Neural cell (in vitro differentiated cells): ENCODE measurements at regions not wholly inside any gene's neighbourhood (a gene's known extent, or its start where the extent isn't known, plus 50 kb on each side); places are given as distances from the start of the nearest gene placed in this dataset.

Source experiments
- H2AFZ ChIP-seq: fragments of 200-600, 300-800 bp; sonication (generic), shearing (Covaris generic); 2 replicates; pipeline ENCODE4 v1.6.0; 2014; ENCODE audit warnings: low read depth, mild to moderate bottlenecking, antibody characterized with exemption, low read length, moderate library complexity
- H3F3A ChIP-seq: fragments of 200-600 bp; shearing (Covaris generic); 2 replicates; pipeline ENCODE4 v1.6.1; 2016; ENCODE audit warnings: mild to moderate bottlenecking, moderate library complexity, mixed read lengths, antibody characterized with exemption, low read length; ENCODE audit not compliant: insufficient read depth, poor library complexity, severe bottlenecking
- H3K27ac ChIP-seq: fragments of 200-600, 300-800 bp; sonication (generic), shearing (Covaris generic); 2 replicates; pipeline ENCODE4 v1.5.1; 2014; ENCODE audit warnings: mild to moderate bottlenecking, low read length, moderate library complexity
- H3K27me3 ChIP-seq: fragments of 300-800, 200-600 bp; sonication (generic), shearing (Covaris generic); 2 replicates; pipeline ENCODE4 v1.6.0; 2014; ENCODE audit warnings: mild to moderate bottlenecking, low read depth, low read length, moderate library complexity; ENCODE audit not compliant: insufficient read depth
- H3K36me3 ChIP-seq: fragments of 300-800, 200-600 bp; sonication (generic), shearing (Covaris generic); 2 replicates; pipeline ENCODE4 v1.5.1; 2014; ENCODE audit warnings: mild to moderate bottlenecking, antibody characterized with exemption, low read length, moderate library complexity; ENCODE audit not compliant: insufficient read depth
- H3K4me2 ChIP-seq: fragments of 300-800, 200-600 bp; sonication (generic), shearing (Covaris generic); 2 replicates; pipeline ENCODE4 v1.6.0; 2014; ENCODE audit warnings: mild to moderate bottlenecking, low read length
- H3K4me3 ChIP-seq: fragments of 300-800, 200-600 bp; sonication (generic), shearing (Covaris generic); 2 replicates; pipeline ENCODE4 v1.5.1; 2014; ENCODE audit warnings: mild to moderate bottlenecking, low read length, moderate library complexity
- H3K79me2 ChIP-seq: fragments of 200-600 bp; shearing (Covaris generic); replicated peaks from 2 replicates; pipeline ENCODE4 v1.6.0; 2014; ENCODE audit warnings: mild to moderate bottlenecking, low read length, moderate library complexity; ENCODE audit not compliant: insufficient read depth
- H3K9ac ChIP-seq: fragments of 300-800, 200-600 bp; sonication (generic), shearing (Covaris generic); 2 replicates; pipeline ENCODE4 v1.6.1; 2016; ENCODE audit warnings: mild to moderate bottlenecking, low read length, mixed read lengths
- H3K9me2 ChIP-seq: fragments of 200-600 bp; shearing (Covaris generic); 2 replicates; pipeline ENCODE4 v1.6.1; 2016; ENCODE audit warnings: mild to moderate bottlenecking, low read length, mixed read lengths; ENCODE audit not compliant: insufficient read depth
- H3K9me3 ChIP-seq: fragments of 200-600, 300-800 bp; sonication (generic), shearing (Covaris generic); 2 replicates; pipeline ENCODE4 v1.6.1; 2016; ENCODE audit warnings: mild to moderate bottlenecking, mixed run types, low read length, moderate library complexity, mixed read lengths
- H4K20me1 ChIP-seq: fragments of 200-600 bp; shearing (Covaris generic); 2 replicates; pipeline ENCODE4 v1.6.1; 2016; ENCODE audit warnings: mild to moderate bottlenecking, mixed run types; ENCODE audit not compliant: insufficient read depth
- CTCF ChIP-seq: fragments of 450-650 bp; IDR thresholded peaks from 2 replicates; pipeline ENCODE4 v1.5.1; 2014; ENCODE audit warnings: antibody characterized with exemption, mild to moderate bottlenecking, moderate library complexity; ENCODE audit not compliant: poor library complexity, severe bottlenecking
- EP300 ChIP-seq: fragments of 450-650 bp; conservative IDR thresholded peaks from 2 replicates; pipeline ENCODE4 v1.6.1; 2014; ENCODE audit warnings: antibody characterized with exemption, mild to moderate bottlenecking, moderate library complexity; ENCODE audit not compliant: poor library complexity, severe bottlenecking
- EZH2 ChIP-seq: fragments of 200-600, 300-800 bp; shearing (Covaris generic), sonication (generic); IDR thresholded peaks from 2 replicates; pipeline ENCODE4 v1.6.1; 2014; ENCODE audit warnings: antibody characterized with exemption, low read length, borderline replicate concordance, mild to moderate bottlenecking; ENCODE audit not compliant: insufficient read depth, poor library complexity, severe bottlenecking
- MXI1 ChIP-seq: fragments of 450-650 bp; conservative IDR thresholded peaks from 2 replicates; pipeline ENCODE4 v1.6.1; 2014; ENCODE audit warnings: antibody characterized with exemption, mild to moderate bottlenecking; ENCODE audit not compliant: poor library complexity, severe bottlenecking
- POLR2AphosphoS5 ChIP-seq: IDR thresholded peaks from 2 replicates; pipeline ENCODE4 v1.6.1; 2012
- RAD21 ChIP-seq: fragments of 450-650 bp; conservative IDR thresholded peaks from 2 replicates; pipeline ENCODE4 v1.6.1; 2014; ENCODE audit warnings: antibody characterized with exemption, mild to moderate bottlenecking, moderate library complexity
- REST ChIP-seq: IDR thresholded peaks from 2 replicates; pipeline ENCODE4 v1.6.1; 2012; ENCODE audit warnings: borderline replicate concordance
- SMC3 ChIP-seq: fragments of 450-650 bp; conservative IDR thresholded peaks from 2 replicates; pipeline ENCODE4 v1.6.1; 2014; ENCODE audit warnings: antibody characterized with exemption, mild to moderate bottlenecking, moderate library complexity; ENCODE audit not compliant: poor library complexity
- TAF1 ChIP-seq: IDR thresholded peaks from 2 replicates; pipeline ENCODE4 v1.6.1; 2012; ENCODE audit warnings: low read depth

- Histone ChIP-seq H3K36me3 (no peaks in the 10 kb centered on the region), H3K79me2 (no peaks in the 10 kb centered on the region), H3K4me2 (no peak overlapping the region), H3K9ac (no peak overlapping the region), H3K4me3 (no peak overlapping the region), H3K27me3 (no peaks in the 10 kb centered on the region), H3K9me3 (no peaks in the 10 kb centered on the region), H4K20me1 (no peaks in the 10 kb centered on the region), H3F3A (no peaks in the 10 kb centered on the region), H3K9me2 (no peaks in the 10 kb centered on the region), H3K27ac (no peak overlapping the region), H2AFZ (no peak overlapping the region)
- TF ChIP-seq RAD21 (no peak), REST (no peak), EZH2 (no peak), CTCF (no peak), SMC3 (no peak), EP300 (no peak), POLR2AphosphoS5 (no peak), MXI1 (no peak), TAF1 (no peak)
Measured at GRCh38 chrY:15328848-15329247, 804.5 kb downstream of the NLGN4Y start.

DNA sequence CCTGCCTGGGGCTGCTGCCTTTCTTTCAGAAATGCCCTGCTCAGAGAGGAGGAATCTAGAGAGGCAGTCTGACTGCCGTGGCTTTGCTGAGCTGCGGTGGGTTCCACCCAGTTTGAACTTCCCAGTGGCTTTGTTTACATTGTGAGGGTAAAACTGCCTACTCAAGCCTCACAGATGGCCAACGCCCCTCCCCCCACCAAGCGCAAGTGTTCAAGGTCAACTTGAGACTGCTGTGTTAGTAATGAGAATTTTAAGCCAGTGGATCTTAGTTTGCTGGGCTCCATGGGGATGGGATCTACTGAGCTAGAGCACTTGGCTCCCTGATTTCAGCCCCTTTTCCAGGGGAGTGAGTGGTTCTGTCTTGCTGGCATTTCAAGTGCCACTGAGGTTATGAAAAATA lies 819.2 kb downstream of the NLGN4Y start:
- Histone ChIP-seq H3K9ac (no peak overlapping the region), H3F3A (no peaks in the 10 kb centered on the region), H3K27ac (no peak overlapping the region), H3K9me2 (no peaks in the 10 kb centered on the region), H3K4me3 (no peak overlapping the region), H3K27me3 (no peaks in the 10 kb centered on the region), H3K36me3 (no peaks in the 10 kb centered on the region), H2AFZ (no peak overlapping the region), H3K4me2 (no peak overlapping the region), H3K9me3 (no peaks in the 10 kb centered on the region), H4K20me1 (no peaks in the 10 kb centered on the region), H3K79me2 (no peaks in the 10 kb centered on the region)
- no peak for TF ChIP-seq TAF1
- no peak for TF ChIP-seq SMC3
- no peak for TF ChIP-seq MXI1
- TF ChIP-seq EZH2 = no peak
- TF ChIP-seq REST = no peak
- no peak for TF ChIP-seq CTCF
- TF ChIP-seq POLR2AphosphoS5 = no peak
- TF ChIP-seq RAD21 = no peak
- TF ChIP-seq EP300 = no peak
